ENCODE measurements at regions not wholly inside any gene's neighbourhood (a gene's known extent, or its start where the extent isn't known, plus 50 kb on each side); places are given as distances from the start of the nearest gene placed in this dataset.
"Not testable (repeated sequence)": the region's sequence is repeated elsewhere in the genome, so short reads cannot be mapped to it uniquely, and the experiment has no call there.

- WGBS, 5 donors, result 84 to 93% (median 92%) methylated on average over 14 of the region's 14 CpGs
- intact Hi-C loops (cut with DNase I; ENCODE audit: low total_unique reads), result no loop called here
- no peaks in the 10 kb centered on the region for H3K4me1 ChIP-seq
- no peak for DNase-seq
- no peak overlapping the region for H3K27ac ChIP-seq
- H3K27me3 ChIP-seq (replicated peaks in 1 of 7), result peaks cover 0 to 5% (median 0%) of the 10 kb centered on the region in 7 donors
- TF ChIP-seq, protein P1, sequence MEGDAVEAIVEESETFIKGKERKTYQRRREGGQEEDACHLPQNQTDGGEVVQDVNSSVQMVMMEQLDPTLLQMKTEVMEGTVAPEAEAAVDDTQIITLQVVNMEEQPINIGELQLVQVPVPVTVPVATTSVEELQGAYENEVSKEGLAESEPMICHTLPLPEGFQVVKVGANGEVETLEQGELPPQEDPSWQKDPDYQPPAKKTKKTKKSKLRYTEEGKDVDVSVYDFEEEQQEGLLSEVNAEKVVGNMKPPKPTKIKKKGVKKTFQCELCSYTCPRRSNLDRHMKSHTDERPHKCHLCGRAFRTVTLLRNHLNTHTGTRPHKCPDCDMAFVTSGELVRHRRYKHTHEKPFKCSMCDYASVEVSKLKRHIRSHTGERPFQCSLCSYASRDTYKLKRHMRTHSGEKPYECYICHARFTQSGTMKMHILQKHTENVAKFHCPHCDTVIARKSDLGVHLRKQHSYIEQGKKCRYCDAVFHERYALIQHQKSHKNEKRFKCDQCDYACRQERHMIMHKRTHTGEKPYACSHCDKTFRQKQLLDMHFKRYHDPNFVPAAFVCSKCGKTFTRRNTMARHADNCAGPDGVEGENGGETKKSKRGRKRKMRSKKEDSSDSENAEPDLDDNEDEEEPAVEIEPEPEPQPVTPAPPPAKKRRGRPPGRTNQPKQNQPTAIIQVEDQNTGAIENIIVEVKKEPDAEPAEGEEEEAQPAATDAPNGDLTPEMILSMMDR (IDR thresholded peaks at IDR 0.05 in 8 of 11, conservative IDR thresholded peaks at IDR 0.05 in 3 of 11), result no peak
- TF ChIP-seq POLR2A (IDR thresholded peaks at IDR 0.05) (no peak), POLR2AphosphoS5 (IDR thresholded peaks at IDR 0.05) (no peak)
- H3K4me3 ChIP-seq, result no peak overlapping the region
- no peaks in the 10 kb centered on the region for H3K9me3 ChIP-seq
- no peaks in the 10 kb centered on the region for H3K36me3 ChIP-seq
These were observed 154.4 kb downstream of the GALR1 start for GRCh38 chr18:77403969-77404535.

DNA sequence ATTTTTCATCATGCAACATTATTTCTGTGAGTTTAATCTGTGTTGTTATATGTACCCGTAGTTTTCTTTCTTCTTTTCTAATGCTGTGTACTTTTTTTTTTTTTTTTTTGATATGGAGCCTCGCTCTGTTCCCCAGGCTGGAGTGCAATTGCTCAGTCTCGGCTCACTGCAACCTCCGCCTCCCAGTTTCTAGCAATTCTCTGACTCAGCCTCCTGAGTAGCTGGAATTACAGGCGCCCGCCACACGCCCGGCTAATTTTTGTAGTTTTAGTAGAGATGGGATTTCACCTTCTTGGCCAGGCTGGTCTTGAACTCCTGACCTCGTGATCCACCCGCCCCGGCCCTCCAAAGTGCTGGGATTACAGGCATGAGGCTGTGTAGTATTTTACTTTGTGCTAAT is 155.4 kb downstream of the GALR1 start:
- no peaks in the 10 kb centered on the region for H3K4me1 ChIP-seq
- WGBS, 5 donors, result 88 to 90% (median 89%) methylated on average over 11 of the region's 11 CpGs
- TF ChIP-seq POLR2A (IDR thresholded peaks at IDR 0.05) (no peak), POLR2AphosphoS5 (IDR thresholded peaks at IDR 0.05) (no peak)
- TF ChIP-seq, protein P1 (IDR thresholded peaks at IDR 0.05 in 8 of 11, conservative IDR thresholded peaks at IDR 0.05 in 3 of 11), result no peak
- no peak overlapping the region for H3K4me3 ChIP-seq
- H3K27me3 ChIP-seq (replicated peaks in 1 of 7), result peaks cover 0 to 5% (median 0%) of the 10 kb centered on the region in 7 donors
- H3K27ac ChIP-seq, result no peak overlapping the region
- intact Hi-C loops (cut with DNase I; ENCODE audit: low total_unique reads), result no loop called here
- no peak for DNase-seq
- no peaks in the 10 kb centered on the region for H3K36me3 ChIP-seq
- no peaks in the 10 kb centered on the region for H3K9me3 ChIP-seq

- Histone ChIP-seq H3K4me3 (no peak overlapping the region), H3K4me1 (no peaks in the 10 kb centered on the region), H3K27ac (no peak overlapping the region), H3K9me3 (no peaks in the 10 kb centered on the region), H3K36me3 (no peaks in the 10 kb centered on the region), H3K27me3 (replicated peaks in 1 of 7) (peaks cover 0 to 5% (median 0%) of the 10 kb centered on the region in 7 donors)
- no peak for DNase-seq
- no peak for TF ChIP-seq POLR2A (IDR thresholded peaks at IDR 0.05)
- no peak for TF ChIP-seq POLR2AphosphoS5 (IDR thresholded peaks at IDR 0.05)
- TF ChIP-seq, protein P1 (IDR thresholded peaks at IDR 0.05 in 8 of 11, conservative IDR thresholded peaks at IDR 0.05 in 3 of 11), result no peak
- WGBS, 5 donors, result 59 to 71% (median 63%) methylated on average over 6 of the region's 6 CpGs
- intact Hi-C loops (cut with DNase I; ENCODE audit: low total_unique reads), result no loop called here
These were observed 158.1 kb downstream of the GALR1 start for GRCh38 chr18:77407733-77408132.

GRCh38 chr18:77421546-77421945 is 171.9 kb downstream of the GALR1 start:
- H3K36me3 ChIP-seq; H3K27ac ChIP-seq; H3K4me3 ChIP-seq; DNase-seq; H3K9me3 ChIP-seq; intact Hi-C loops (cut with DNase I; ENCODE audit: low total_unique reads); H3K27me3 ChIP-seq (replicated peaks in 1 of 7); H3K4me1 ChIP-seq: not testable (repeated sequence)
- 79 to 94% (median 92%) methylated on average over 13 to 28 of the region's 28 CpGs for WGBS, 5 donors

Measured in spleen (tissue), 11 donors.